Stimulated activated naive CD8-positive, alpha-beta T cell treated with anti-CD3 and anti-CD28 coated beads, Interleukin-15, Interleukin-2, amounts not matched to agents 100 U/mL and 50 U/mL, for 24 hours (primary cell): ENCODE measurements at regions not wholly inside any gene's neighbourhood (a gene's known extent, or its start where the extent isn't known, plus 50 kb on each side); places are given as distances from the start of the nearest gene placed in this dataset.

Source experiments
- ATAC-seq: fragments of 150-1000 bp; cut with Tn5 transposase; one replicate; pipeline ENCODE4 v1.10.0; 2021
- DNase-seq: peaks from one replicate; pipeline ENCODE4 v3.0.0; 2021

GRCh38 chr18:41829647-41830516, 125.2 kb upstream of the PIK3C3 start:
- no peak for ATAC-seq
- no peak for DNase-seq

DNA sequence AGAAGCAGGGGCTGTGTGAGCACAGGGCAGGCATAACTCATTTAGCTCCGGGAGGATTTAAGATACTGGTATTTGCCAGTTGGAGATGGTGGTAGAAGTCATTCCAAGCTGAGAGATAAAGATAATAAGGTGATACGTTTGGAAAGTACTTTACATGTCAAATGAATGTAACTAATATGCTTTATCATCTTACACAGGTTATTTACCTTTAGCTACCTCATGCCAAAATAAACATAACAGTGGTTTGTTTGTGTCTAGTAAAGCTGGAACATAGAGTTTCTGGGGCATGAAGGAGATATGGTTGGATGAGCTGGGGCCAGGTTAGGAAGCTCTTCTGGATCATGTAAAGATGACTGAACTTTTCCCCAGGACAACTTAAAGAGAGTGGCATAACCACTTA, 126.9 kb upstream of the PIK3C3 start:
- ATAC-seq: no peak

DNA sequence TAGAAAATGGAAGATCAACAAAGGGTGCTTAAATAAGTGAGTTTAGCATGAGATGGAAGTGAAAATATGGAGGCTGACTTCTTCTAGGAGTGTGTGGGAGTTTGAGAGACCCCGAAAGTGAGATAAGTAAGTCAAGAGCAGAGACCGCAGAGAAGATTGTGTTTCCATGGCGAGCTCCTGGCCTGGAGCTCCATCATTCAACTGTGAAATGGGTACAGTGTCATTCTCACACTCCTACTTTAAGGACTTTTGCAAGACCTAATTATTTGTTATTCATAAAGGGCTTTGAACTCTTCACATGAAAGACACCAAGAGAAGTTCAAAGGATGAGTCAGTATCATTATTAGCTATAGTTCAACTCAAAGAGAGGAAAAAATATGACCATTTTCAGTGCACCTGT, 134.2 kb upstream of the PIK3C3 start:
- DNase-seq (no peak), ATAC-seq (no peak)

More for the DNA sequence above, 126.9 kb upstream of the PIK3C3 start:
- no peak for DNase-seq

DNA sequence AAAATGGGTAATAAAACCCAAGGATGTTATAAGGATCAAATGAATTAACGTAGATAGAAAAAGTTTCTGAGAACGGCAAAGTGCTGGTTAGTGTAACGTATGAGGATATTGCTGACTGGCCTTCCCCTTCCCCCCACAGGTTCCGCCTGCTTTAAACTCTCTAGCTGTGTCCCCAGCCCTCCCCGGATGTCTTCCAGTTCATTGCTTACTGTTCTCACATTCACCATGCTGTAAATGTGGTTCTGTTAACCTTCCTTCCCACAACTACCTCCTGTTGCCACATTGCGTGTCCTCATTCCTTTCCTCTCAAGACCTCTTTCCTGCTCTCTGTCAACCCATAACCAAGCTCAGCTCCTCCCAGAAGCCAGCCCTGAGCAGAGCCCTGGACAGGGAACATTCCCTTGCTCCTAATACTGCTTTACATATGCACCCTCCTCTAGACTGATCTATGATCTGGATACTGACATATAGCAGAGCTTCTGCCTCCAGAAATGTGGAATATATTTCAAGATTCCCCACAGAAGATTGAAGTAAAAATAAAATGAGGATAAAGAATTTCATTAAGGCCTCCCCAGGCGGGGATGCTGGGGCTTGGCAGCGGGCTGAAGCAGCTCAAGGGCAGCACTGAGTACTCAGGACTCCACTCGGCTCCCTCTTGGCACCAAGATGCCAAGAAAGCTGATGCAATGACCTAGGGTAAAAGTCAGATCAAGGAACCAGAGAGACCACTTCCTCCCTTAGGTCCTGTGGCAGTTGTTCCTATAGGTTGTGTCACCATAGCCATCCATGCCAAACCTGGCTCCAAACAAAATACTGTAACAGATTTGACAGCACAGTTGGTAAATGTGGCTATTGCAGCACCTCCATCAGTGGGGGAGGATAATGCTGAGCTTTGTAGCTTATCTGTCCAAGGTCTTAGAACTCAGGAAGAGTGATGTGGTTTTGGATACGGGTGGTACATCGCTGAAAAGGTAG, 136.4 kb upstream of the PIK3C3 start:
- DNase-seq: no peak
- ATAC-seq: no peak

- DNase-seq: no peak
Observed at GRCh38 chr18:41814651-41815050, 140.4 kb upstream of the PIK3C3 start.

DNA sequence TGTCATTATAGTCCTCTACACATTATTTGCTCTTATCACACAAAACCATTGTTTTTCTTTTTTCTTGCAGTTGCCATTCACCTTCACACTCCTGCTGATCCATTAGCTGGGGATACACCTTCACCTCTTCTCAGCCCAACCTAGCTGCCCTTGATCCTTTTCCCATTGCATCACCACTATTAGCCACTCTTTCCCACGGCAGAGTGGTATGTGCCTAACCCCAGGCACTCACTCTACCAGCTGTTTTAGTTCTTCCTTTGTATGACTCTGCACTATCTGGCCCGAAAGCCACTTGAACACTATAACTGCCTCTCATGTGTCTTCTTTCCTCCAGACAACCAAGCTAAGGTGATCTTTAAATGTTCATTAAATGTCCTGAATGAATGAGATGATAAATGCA, 145.4 kb upstream of the PIK3C3 start:
- DNase-seq: no peak
- ATAC-seq: no peak

More at GRCh38 chr18:41814651-41815050, 140.4 kb upstream of the PIK3C3 start:
- ATAC-seq: no peak

DNA sequence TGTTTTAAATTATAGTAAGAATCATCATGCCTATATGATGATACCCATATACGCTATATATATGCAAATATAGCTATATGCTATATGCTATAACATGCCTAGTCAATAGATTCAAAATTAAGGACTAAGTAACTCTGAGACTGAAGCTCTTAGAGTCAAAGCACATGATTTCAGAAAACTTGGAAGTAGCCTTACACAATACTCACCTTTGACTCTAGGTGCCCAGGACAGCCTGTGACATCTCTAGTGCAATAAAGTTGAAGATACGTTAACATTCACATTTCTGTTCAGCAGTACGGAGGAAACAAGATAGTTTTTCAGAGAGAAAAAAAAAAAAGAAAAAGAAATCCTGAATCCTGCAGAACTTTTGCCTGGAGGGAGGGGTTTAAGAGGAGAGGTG, 149.7 kb upstream of the PIK3C3 start:
- DNase-seq (no peak), ATAC-seq (no peak)

DNA sequence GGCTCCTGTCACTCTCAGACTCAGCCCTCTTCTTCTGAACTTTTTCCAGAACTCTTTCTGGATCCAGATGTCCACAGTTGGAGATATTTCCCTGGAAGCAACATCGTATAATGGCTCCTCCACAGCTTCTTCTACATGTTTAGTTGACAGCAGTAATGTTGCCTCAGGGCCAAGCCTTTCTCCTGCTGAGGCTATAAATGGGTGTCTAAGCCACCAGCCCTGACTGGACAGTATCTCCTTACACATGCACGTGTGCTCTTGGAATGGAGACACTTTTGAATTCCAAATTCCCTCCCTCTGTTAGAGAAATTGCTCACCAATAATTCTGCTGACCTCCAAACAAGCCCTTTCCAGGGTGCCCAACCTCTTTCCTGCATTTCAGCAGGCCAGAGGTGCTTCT, 156.2 kb upstream of the PIK3C3 start:
- DNase-seq: no peak
- ATAC-seq: no peak

GRCh38 chr18:41790687-41791086, 164.3 kb upstream of the PIK3C3 start:
- DNase-seq (no peak), ATAC-seq (no peak)

DNA sequence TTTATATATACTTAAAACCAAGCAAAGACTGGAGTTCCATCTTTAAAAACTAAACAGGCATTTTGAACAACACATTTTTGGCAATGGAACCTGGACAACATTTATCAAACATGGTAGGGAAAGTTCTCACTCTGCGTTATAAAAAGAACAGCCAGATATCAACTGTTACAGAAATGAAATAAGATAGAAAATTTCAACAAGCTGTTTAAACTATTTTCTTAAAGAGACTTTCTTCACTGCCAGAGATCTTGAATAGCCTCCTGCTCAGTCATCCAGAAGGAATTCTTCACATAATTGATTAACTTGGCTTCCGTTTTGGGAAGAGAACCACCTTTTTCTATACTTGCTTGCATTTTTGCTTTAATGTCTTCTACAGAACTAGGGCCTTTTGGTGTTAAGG, 166.0 kb upstream of the PIK3C3 start:
- ATAC-seq (no peak), DNase-seq (no peak)

GRCh38 chr18:41783879-41784278, 171.2 kb upstream of the PIK3C3 start:
- no peak for ATAC-seq
- no peak for DNase-seq

DNA sequence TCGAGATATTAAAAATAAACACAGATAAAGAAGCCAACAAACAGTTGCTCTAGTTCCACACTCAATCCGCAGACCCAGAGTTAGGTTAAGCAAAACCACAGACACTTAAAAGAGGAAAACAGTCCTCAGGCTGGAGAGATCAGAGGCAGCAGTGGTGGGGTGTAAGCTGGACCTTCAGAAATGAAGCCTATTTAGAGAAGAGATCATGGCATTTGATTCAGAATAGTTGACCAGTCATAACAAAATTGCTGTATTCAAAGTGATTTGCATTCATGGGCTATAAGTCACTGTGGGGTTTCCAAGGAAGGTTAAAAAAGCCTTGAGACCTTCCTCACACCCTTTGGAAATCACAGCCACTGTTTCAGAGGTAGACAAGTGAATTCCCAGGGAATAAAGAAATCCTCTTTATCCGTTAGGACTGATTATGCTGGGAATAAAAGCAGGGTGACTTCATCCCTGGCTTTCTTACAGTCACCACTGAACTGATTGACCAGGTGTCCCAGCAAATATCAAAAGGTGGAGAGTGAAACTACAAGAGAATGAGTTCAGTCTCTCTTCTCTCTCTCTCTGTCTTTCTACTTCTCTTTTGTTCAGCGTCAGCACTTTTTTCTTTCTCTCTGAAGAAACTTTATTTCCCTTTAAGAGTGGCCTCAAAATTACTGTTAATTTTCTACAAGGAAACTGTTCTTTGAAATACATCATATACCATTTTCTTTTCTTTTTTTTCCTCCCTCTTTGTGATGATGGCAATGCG, 171.8 kb upstream of the PIK3C3 start:
- DNase-seq: no peak
- no peak for ATAC-seq

DNA sequence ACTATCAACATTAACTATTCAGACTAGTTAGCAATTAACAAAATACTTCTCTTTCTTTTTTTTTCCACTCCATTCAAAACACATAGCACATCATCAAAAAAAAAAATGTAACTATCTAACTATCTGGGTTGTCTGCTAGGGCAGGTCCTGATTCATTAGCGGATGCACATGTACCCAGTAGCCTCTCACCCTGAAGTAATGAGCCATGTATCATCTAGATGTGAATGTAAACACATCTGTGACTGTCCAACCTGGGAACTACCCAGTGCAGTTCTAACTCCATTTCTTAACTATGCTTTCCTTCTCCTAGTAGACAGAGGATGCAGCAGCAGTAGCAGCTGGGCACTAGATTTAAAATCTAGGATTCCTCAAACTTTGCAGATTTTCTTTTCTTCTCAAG, 183.1 kb upstream of the PIK3C3 start:
- DNase-seq (no peak), ATAC-seq (no peak)

DNA sequence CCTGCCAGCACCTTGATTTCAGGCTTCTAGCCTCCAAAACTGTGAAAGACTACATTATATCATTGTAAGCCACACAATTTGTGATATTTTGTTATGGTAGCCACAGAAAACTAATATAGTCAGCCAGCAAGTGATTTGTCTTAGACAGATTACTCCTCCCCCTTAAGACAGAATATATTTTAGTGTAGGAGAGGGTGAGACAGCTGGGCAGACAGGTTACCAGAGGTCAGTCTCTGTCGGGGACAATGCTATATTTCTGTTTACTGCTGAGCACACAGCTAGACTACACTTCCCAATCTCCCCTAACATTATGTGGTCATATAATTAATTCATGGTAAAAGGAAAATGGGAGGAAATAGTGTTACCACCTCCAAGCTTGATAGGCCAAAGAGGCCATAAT, 185.8 kb upstream of the PIK3C3 start:
- DNase-seq (no peak), ATAC-seq (no peak)

DNA sequence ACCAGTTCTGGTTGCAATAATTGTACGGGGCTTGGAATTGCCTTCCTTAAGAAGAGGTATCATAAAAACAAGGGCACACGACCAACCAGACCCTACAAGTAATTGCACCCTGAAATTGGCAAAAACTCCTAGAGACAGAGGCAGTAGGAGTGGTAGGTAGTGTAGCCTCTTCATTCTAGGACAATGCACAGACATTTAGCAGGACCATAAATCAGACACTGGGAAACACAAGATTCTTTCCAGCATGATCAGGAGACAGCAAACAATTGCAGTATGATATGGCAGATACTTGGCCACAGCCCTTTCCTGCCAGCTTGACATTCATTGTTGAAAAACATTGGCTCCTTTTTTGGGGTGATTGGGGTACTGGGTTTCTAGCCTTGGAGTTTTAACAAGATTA, 186.6 kb upstream of the PIK3C3 start:
- ATAC-seq (no peak), DNase-seq (no peak)

- no peak for ATAC-seq
- no peak for DNase-seq
Observed at GRCh38 chr18:41767960-41768359, 187.1 kb upstream of the PIK3C3 start.

- DNase-seq (no peak), ATAC-seq (no peak)
Observed at GRCh38 chr18:41765460-41765859, 189.6 kb upstream of the PIK3C3 start.

GRCh38 chr18:41763361-41763760, 191.7 kb upstream of the PIK3C3 start:
- DNase-seq: no peak
- no peak for ATAC-seq

- DNase-seq: no peak
- ATAC-seq: no peak
Observed at GRCh38 chr18:41761333-41762018, 193.6 kb upstream of the PIK3C3 start.

- DNase-seq: no peak
- no peak for ATAC-seq
Observed at GRCh38 chr18:41758534-41758933, 196.5 kb upstream of the PIK3C3 start.

GRCh38 chr18:41756141-41756540, 198.9 kb upstream of the PIK3C3 start:
- DNase-seq: no peak
- no peak for ATAC-seq

DNA sequence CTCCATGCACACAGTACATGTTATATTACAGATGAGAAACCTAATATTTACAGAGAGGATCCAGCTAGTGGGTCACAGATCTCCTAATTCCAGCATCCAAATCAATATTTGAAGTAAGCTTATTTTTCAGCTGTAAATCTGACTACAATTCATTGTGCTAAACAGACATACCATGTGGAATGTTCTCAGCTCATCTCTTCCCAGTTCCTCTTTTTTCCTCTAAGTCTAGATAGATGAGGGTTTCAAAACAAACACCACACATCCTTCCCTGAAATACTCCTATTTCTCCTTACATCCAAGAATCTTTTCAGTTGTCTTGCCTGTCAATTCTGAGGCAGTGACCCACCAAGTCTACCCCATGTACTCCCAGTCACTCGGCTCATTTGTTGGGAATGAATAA, 200.7 kb upstream of the PIK3C3 start:
- DNase-seq (no peak), ATAC-seq (no peak)
